ENCODE measurements at regions not wholly inside any gene's neighbourhood (a gene's known extent, or its start where the extent isn't known, plus 50 kb on each side); places are given as distances from the start of the nearest gene placed in this dataset.

- Histone ChIP-seq H3K4ac (ENCODE audit: low read depth, low read length) (no peak overlapping the region), H3K79me2 (ENCODE audit: control insufficient read depth, insufficient read depth, low read length) (no peaks in the 10 kb centered on the region), H3K27me3 (ENCODE audit: insufficient read depth, low read length, poor library complexity) (no peaks in the 10 kb centered on the region), H3K56ac (ENCODE audit: low read length) (no peak overlapping the region), H3K9ac (ENCODE audit: low read length) (no peak overlapping the region), H2BK5ac (ENCODE audit: low read length) (no peak overlapping the region), H4K5ac (ENCODE audit: low read length) (no peak overlapping the region), H3K18ac (ENCODE audit: low read length) (no peak overlapping the region), H3K79me1 (ENCODE audit: low read length) (no peaks in the 10 kb centered on the region), H3K4me3 (ENCODE audit: low read length) (no peak overlapping the region), H3K4me1 (ENCODE audit: control insufficient read depth, low read depth, low read length) (no peaks in the 10 kb centered on the region), H3K27ac (ENCODE audit: low read depth, low read length) (no peak overlapping the region), H2AK5ac (ENCODE audit: low read length) (no peak overlapping the region), H3K36me3 (ENCODE audit: control insufficient read depth, insufficient read depth, low read length) (no peaks in the 10 kb centered on the region), H2BK120ac (ENCODE audit: low read depth, low read length) (no peak overlapping the region), H2BK15ac (replicated peaks; ENCODE audit: low read depth) (no peak overlapping the region), H4K8ac (ENCODE audit: low read depth, low read length) (no peak overlapping the region), H3K4me2 (ENCODE audit: low read length) (no peak overlapping the region), H3K23ac (ENCODE audit: low read length) (no peak overlapping the region)
- no CpG with 5 or more reads among the region's 2 CpGs for WGBS (ENCODE audit: extremely low coverage, insufficient coverage, low lambda C conversion rate)
- DNase-seq: no peak
Measured at GRCh38 chr5:68384936-68385594, 169.5 kb downstream of the PIK3R1 start.

- Histone ChIP-seq H3K27me3 (ENCODE audit: insufficient read depth, low read length, poor library complexity) (no peaks in the 10 kb centered on the region), H4K8ac (ENCODE audit: low read depth, low read length) (no peak overlapping the region), H2BK5ac (ENCODE audit: low read length) (no peak overlapping the region), H3K4me1 (ENCODE audit: control insufficient read depth, low read depth, low read length) (no peaks in the 10 kb centered on the region), H2BK15ac (replicated peaks; ENCODE audit: low read depth) (no peak overlapping the region), H3K79me1 (ENCODE audit: low read length) (no peaks in the 10 kb centered on the region), H3K18ac (ENCODE audit: low read length) (no peak overlapping the region), H3K4ac (ENCODE audit: low read depth, low read length) (no peak overlapping the region), H2AK5ac (ENCODE audit: low read length) (no peak overlapping the region), H3K36me3 (ENCODE audit: control insufficient read depth, insufficient read depth, low read length) (no peaks in the 10 kb centered on the region), H3K4me2 (ENCODE audit: low read length) (no peak overlapping the region), H3K4me3 (ENCODE audit: low read length) (no peak overlapping the region), H3K27ac (ENCODE audit: low read depth, low read length) (no peak overlapping the region), H3K79me2 (ENCODE audit: control insufficient read depth, insufficient read depth, low read length) (no peaks in the 10 kb centered on the region), H3K9ac (ENCODE audit: low read length) (no peak overlapping the region), H3K56ac (ENCODE audit: low read length) (no peak overlapping the region), H4K5ac (ENCODE audit: low read length) (no peak overlapping the region), H3K23ac (ENCODE audit: low read length) (no peak overlapping the region), H2BK120ac (ENCODE audit: low read depth, low read length) (no peak overlapping the region)
- DNase-seq: no peak
- no CpG with 5 or more reads among the region's 2 CpGs for WGBS (ENCODE audit: extremely low coverage, insufficient coverage, low lambda C conversion rate)
Measured at GRCh38 chr5:68385936-68386335, 170.4 kb downstream of the PIK3R1 start.

DNA sequence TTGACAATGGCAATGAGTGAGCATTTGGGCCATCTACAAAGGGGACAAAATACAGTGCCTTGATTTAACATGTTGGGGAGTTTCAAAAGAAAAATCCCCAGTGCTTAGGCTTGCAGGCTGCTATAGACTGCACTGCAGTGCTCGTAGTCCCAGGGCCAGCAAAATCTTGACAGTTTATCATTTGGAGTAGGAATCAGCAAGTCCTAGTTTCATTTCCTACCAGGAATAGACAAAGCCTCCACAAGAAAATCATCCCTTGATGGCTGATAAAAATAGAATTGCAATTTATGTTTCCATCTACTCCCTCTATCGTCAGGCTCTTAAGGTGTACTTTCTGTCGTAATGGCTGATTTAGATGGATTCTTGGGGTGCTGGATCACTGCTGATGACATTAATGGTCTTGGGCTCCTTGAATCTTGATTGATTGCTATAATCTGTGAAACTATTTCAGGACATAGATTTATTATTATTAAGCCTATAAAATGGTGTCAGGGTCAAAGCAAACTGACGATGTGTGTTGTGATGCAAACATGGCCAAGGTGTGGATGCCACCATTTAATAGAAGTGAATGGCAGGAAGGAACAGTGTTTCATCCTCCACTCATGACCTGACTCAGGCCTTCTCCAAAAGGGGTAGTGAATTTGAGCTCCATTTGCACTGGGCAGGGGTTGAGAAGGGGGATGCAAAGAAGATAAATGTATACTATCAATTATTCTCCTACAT lies 171.7 kb downstream of the PIK3R1 start:
- no peak overlapping the region for H4K8ac ChIP-seq (ENCODE audit: low read depth, low read length)
- H3K18ac ChIP-seq (ENCODE audit: low read length): no peak overlapping the region
- no peak overlapping the region for H3K56ac ChIP-seq (ENCODE audit: low read length)
- H2AK5ac ChIP-seq (ENCODE audit: low read length): no peak overlapping the region
- H3K4me2 ChIP-seq (ENCODE audit: low read length): no peak overlapping the region
- H2BK5ac ChIP-seq (ENCODE audit: low read length): no peak overlapping the region
- no peak overlapping the region for H2BK120ac ChIP-seq (ENCODE audit: low read depth, low read length)
- no peak overlapping the region for H3K4me3 ChIP-seq (ENCODE audit: low read length)
- no peaks in the 10 kb centered on the region for H3K36me3 ChIP-seq (ENCODE audit: control insufficient read depth, insufficient read depth, low read length)
- no peaks in the 10 kb centered on the region for H3K79me2 ChIP-seq (ENCODE audit: control insufficient read depth, insufficient read depth, low read length)
- H4K5ac ChIP-seq (ENCODE audit: low read length): no peak overlapping the region
- H3K27me3 ChIP-seq (ENCODE audit: insufficient read depth, low read length, poor library complexity): no peaks in the 10 kb centered on the region
- no peak overlapping the region for H3K9ac ChIP-seq (ENCODE audit: low read length)
- no peak overlapping the region for H3K27ac ChIP-seq (ENCODE audit: low read depth, low read length)
- no peak overlapping the region for H2BK15ac ChIP-seq (replicated peaks; ENCODE audit: low read depth)
- no peak overlapping the region for H3K4ac ChIP-seq (ENCODE audit: low read depth, low read length)
- H3K79me1 ChIP-seq (ENCODE audit: low read length): no peaks in the 10 kb centered on the region
- no peaks in the 10 kb centered on the region for H3K4me1 ChIP-seq (ENCODE audit: control insufficient read depth, low read depth, low read length)
- no CpG with 5 or more reads among the region's 4 CpGs for WGBS (ENCODE audit: extremely low coverage, insufficient coverage, low lambda C conversion rate)
- H3K23ac ChIP-seq (ENCODE audit: low read length): no peak overlapping the region
- DNase-seq: no peak

- no peaks in the 10 kb centered on the region for H3K79me2 ChIP-seq (ENCODE audit: control insufficient read depth, insufficient read depth, low read length)
- no peak overlapping the region for H2BK5ac ChIP-seq (ENCODE audit: low read length)
- no peak overlapping the region for H2AK5ac ChIP-seq (ENCODE audit: low read length)
- no peak overlapping the region for H4K5ac ChIP-seq (ENCODE audit: low read length)
- no peak for DNase-seq
- WGBS (ENCODE audit: extremely low coverage, insufficient coverage, low lambda C conversion rate): no CpG with 5 or more reads among the region's 3 CpGs
- no peak overlapping the region for H3K4me3 ChIP-seq (ENCODE audit: low read length)
- H3K9ac ChIP-seq (ENCODE audit: low read length): no peak overlapping the region
- no peaks in the 10 kb centered on the region for H3K27me3 ChIP-seq (ENCODE audit: insufficient read depth, low read length, poor library complexity)
- H3K36me3 ChIP-seq (ENCODE audit: control insufficient read depth, insufficient read depth, low read length): no peaks in the 10 kb centered on the region
- H3K18ac ChIP-seq (ENCODE audit: low read length): no peak overlapping the region
- no peak overlapping the region for H3K4ac ChIP-seq (ENCODE audit: low read depth, low read length)
- H3K4me2 ChIP-seq (ENCODE audit: low read length): no peak overlapping the region
- H4K8ac ChIP-seq (ENCODE audit: low read depth, low read length): no peak overlapping the region
- no peaks in the 10 kb centered on the region for H3K79me1 ChIP-seq (ENCODE audit: low read length)
- H2BK15ac ChIP-seq (replicated peaks; ENCODE audit: low read depth): no peak overlapping the region
- H3K23ac ChIP-seq (ENCODE audit: low read length): no peak overlapping the region
- no peak overlapping the region for H3K27ac ChIP-seq (ENCODE audit: low read depth, low read length)
- no peak overlapping the region for H3K56ac ChIP-seq (ENCODE audit: low read length)
- H3K4me1 ChIP-seq (ENCODE audit: control insufficient read depth, low read depth, low read length): no peaks in the 10 kb centered on the region
- H2BK120ac ChIP-seq (ENCODE audit: low read depth, low read length): no peak overlapping the region
Measured at GRCh38 chr5:68389618-68390017, 174.1 kb downstream of the PIK3R1 start.

DNA sequence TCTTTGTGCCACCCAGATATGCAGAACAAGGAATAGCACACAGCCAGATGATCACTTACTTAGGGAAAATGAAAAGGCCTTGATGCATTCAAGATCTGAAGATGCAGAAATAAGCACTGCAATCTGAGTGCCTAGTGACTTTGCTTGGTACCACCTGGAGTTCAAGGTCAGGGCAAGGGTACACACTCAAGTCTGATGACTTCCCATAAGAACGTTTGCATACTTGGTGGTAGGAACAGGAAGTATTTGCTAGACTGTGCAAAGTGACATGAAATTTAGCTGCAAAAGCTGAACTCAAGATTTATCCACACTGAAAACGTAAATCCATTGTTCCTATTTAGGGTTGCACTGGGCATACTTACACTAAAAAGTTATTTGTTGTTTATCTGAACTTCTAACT lies 177.1 kb downstream of the PIK3R1 start:
- no peak overlapping the region for H2AK5ac ChIP-seq (ENCODE audit: low read length)
- H3K36me3 ChIP-seq (ENCODE audit: control insufficient read depth, insufficient read depth, low read length): no peaks in the 10 kb centered on the region
- no peak overlapping the region for H3K9ac ChIP-seq (ENCODE audit: low read length)
- no peak for DNase-seq
- H2BK120ac ChIP-seq (ENCODE audit: low read depth, low read length): no peak overlapping the region
- peaks cover 2% of the 10 kb centered on the region for H3K4me1 ChIP-seq (ENCODE audit: control insufficient read depth, low read depth, low read length)
- no peaks in the 10 kb centered on the region for H3K79me1 ChIP-seq (ENCODE audit: low read length)
- H3K4ac ChIP-seq (ENCODE audit: low read depth, low read length): no peak overlapping the region
- H3K79me2 ChIP-seq (ENCODE audit: control insufficient read depth, insufficient read depth, low read length): no peaks in the 10 kb centered on the region
- no peak overlapping the region for H3K56ac ChIP-seq (ENCODE audit: low read length)
- H2BK5ac ChIP-seq (ENCODE audit: low read length): no peak overlapping the region
- H3K18ac ChIP-seq (ENCODE audit: low read length): no peak overlapping the region
- no peak overlapping the region for H2BK15ac ChIP-seq (replicated peaks; ENCODE audit: low read depth)
- H4K8ac ChIP-seq (ENCODE audit: low read depth, low read length): no peak overlapping the region
- WGBS (ENCODE audit: extremely low coverage, insufficient coverage, low lambda C conversion rate): no CpG with 5 or more reads among the region's 2 CpGs
- no peak overlapping the region for H3K4me2 ChIP-seq (ENCODE audit: low read length)
- H4K5ac ChIP-seq (ENCODE audit: low read length): no peak overlapping the region
- no peak overlapping the region for H3K27ac ChIP-seq (ENCODE audit: low read depth, low read length)
- no peaks in the 10 kb centered on the region for H3K27me3 ChIP-seq (ENCODE audit: insufficient read depth, low read length, poor library complexity)
- H3K4me3 ChIP-seq (ENCODE audit: low read length): no peak overlapping the region
- no peak overlapping the region for H3K23ac ChIP-seq (ENCODE audit: low read length)

Data from mesendoderm (in vitro differentiated cells).